GM21786 (cell line): ENCODE measurements at regions not wholly inside any gene's neighbourhood (a gene's known extent, or its start where the extent isn't known, plus 50 kb on each side); places are given as distances from the start of the nearest gene placed in this dataset.

ENCODE experiments used
- ATAC-seq: cut with Tn5 transposase; IDR thresholded peaks from one replicate; pipeline ENCODE4 v1.9.1; 2021; ENCODE audit not compliant: unreplicated experiment

GRCh38 chr3:117898722-117899522 is 1135.7 kb downstream of the IGSF11 start:
- ATAC-seq = no peak

GRCh38 chr3:117903226-117903625 is 1131.4 kb downstream of the IGSF11 start:
- no peak for ATAC-seq

- ATAC-seq = no peak
Measured at GRCh38 chr3:117910820-117911521, 1123.7 kb downstream of the IGSF11 start.

- no peak for ATAC-seq
Measured at GRCh38 chr3:117912352-117912751, 1122.3 kb downstream of the IGSF11 start.

GRCh38 chr3:117914540-117915100 is 1120.0 kb downstream of the IGSF11 start:
- ATAC-seq = no peak

- ATAC-seq = no peak
Measured at GRCh38 chr3:117916839-117917238, 1117.8 kb downstream of the IGSF11 start.

GRCh38 chr3:117919621-117920020 is 1115.0 kb downstream of the IGSF11 start:
- no peak for ATAC-seq

- no peak for ATAC-seq
Measured at GRCh38 chr3:117920253-117920898, 1114.3 kb downstream of the IGSF11 start.

- ATAC-seq = no peak
Measured at GRCh38 chr3:117921411-117921810, 1113.2 kb downstream of the IGSF11 start.

GRCh38 chr3:117922039-117922438 is 1112.6 kb downstream of the IGSF11 start:
- ATAC-seq = no peak

- ATAC-seq = no peak
Measured at GRCh38 chr3:117926819-117927218, 1107.8 kb downstream of the IGSF11 start.

GRCh38 chr3:117927825-117928224 is 1106.8 kb downstream of the IGSF11 start:
- ATAC-seq = no peak

GRCh38 chr3:117928836-117929235 is 1105.8 kb downstream of the IGSF11 start:
- ATAC-seq = no peak

- ATAC-seq = no peak
Measured at GRCh38 chr3:117932441-117932840, 1102.2 kb downstream of the IGSF11 start.

- no peak for ATAC-seq
Measured at GRCh38 chr3:117936159-117936558, 1098.5 kb downstream of the IGSF11 start.

GRCh38 chr3:117938974-117939373 is 1095.7 kb downstream of the IGSF11 start:
- no peak for ATAC-seq

- no peak for ATAC-seq
Measured at GRCh38 chr3:117939425-117940027, 1095.1 kb downstream of the IGSF11 start.

- ATAC-seq = no peak
Measured at GRCh38 chr3:117941015-117941414, 1093.6 kb downstream of the IGSF11 start.

- ATAC-seq = no peak
Measured at GRCh38 chr3:117941756-117942155, 1092.9 kb downstream of the IGSF11 start.

GRCh38 chr3:117954131-117954530 is 1080.5 kb downstream of the IGSF11 start:
- ATAC-seq = no peak

- ATAC-seq = no peak
Measured at GRCh38 chr3:117955196-117955595, 1079.5 kb downstream of the IGSF11 start.
